ENCODE measurements at regions not wholly inside any gene's neighbourhood (a gene's known extent, or its start where the extent isn't known, plus 50 kb on each side); places are given as distances from the start of the nearest gene placed in this dataset.

DNA sequence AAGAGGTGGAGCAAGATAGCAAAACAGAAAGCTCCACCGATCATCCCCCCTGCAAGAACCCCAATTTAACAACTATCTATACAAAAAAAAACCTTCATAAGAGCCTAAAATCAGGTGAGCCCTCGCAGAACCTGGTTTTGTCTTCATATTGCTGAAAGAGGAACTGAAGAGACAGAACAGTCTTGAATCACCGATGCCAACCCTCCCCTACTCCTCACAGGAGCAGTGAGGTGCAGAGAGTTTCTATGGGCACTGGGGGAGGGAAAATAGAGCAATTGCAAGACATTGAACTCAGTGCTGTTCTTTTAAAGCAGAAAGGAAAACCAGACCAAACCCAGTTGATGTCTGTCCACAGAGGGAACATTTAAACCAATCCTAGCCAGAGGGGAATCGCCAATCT is 1370.3 kb downstream of the FAM133A start (continued):
- no peak for TF ChIP-seq ZBTB46 (CRISPR knock-in tag; IDR thresholded peaks at IDR 0.05; ENCODE audit: borderline replicate concordance)
- TF ChIP-seq, protein P1, sequence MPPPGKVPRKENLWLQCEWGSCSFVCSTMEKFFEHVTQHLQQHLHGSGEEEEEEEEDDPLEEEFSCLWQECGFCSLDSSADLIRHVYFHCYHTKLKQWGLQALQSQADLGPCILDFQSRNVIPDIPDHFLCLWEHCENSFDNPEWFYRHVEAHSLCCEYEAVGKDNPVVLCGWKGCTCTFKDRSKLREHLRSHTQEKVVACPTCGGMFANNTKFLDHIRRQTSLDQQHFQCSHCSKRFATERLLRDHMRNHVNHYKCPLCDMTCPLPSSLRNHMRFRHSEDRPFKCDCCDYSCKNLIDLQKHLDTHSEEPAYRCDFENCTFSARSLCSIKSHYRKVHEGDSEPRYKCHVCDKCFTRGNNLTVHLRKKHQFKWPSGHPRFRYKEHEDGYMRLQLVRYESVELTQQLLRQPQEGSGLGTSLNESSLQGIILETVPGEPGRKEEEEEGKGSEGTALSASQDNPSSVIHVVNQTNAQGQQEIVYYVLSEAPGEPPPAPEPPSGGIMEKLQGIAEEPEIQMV (CRISPR knock-in tag; IDR thresholded peaks at IDR 0.05; ENCODE audit: low read depth): no peak
- no peak for TF ChIP-seq SP1 (IDR thresholded peaks at IDR 0.05)
- no peak for TF ChIP-seq SP1 (CRISPR knock-in tag; IDR thresholded peaks at IDR 0.05)

GRCh38 chrX:95055991-95056390 is 1382.0 kb downstream of the FAM133A start:
- Histone ChIP-seq H3K36me3 (replicated peaks in 1 of 2; ENCODE audit: control insufficient read depth in 1 of 2, insufficient read depth in 2 of 2, low read length in 2 of 2) (no peaks in the 10 kb centered on the region), H3K4me1 (ENCODE audit: insufficient read depth, low read length) (no peaks in the 10 kb centered on the region), H3K9me3 (ENCODE audit: low read length) (no peaks in the 10 kb centered on the region), H3K27ac (ENCODE audit: extremely low read length, insufficient read depth, low read length) (no peak overlapping the region), H3K27me3 (ENCODE audit: control insufficient read depth in 1 of 2, insufficient read depth in 2 of 2, low read length in 2 of 2) (no peaks in the 10 kb centered on the region), H3K79me2 (ENCODE audit: insufficient read depth, low read length) (no peaks in the 10 kb centered on the region), H3K9ac (ENCODE audit: insufficient read depth, low read depth, low read length) (no peak overlapping the region), H3K4me2 (ENCODE audit: low read depth, low read length) (no peak overlapping the region), H2AFZ (ENCODE audit: low read length) (no peak overlapping the region), H4K20me1 (ENCODE audit: insufficient read depth, low read length) (no peaks in the 10 kb centered on the region), H3K4me3 (replicated peaks in 1 of 3; ENCODE audit: insufficient read depth in 1 of 3, low read depth in 2 of 3, low read length in 3 of 3) (no peak overlapping the region)
- no TSS peak for BruUV-seq (replicated peaks)
- DNase-seq (ENCODE audit: low spot score) (no peak), ATAC-seq (no peak), FAIRE-seq (no peak)
- ChIA-PET CTCF (ENCODE audit: low intra/inter-chr PET ratio, low total read pairs) (no interaction called here), POLR2A (no interaction called here)
- in situ Hi-C loops (cut with HindIII; ENCODE audit: extremely low pct_ligation_motif_present, low pct_unique_long_range_greater_than_20kb): no loop called here
- intact Hi-C loops (cut with micrococcal nuclease; ENCODE audit: unreplicated experiment): no loop called here
- 0% methylated on average over 1 of the region's 2 CpGs for WGBS (ENCODE audit: low lambda C conversion rate)
- TF ChIP-seq SMAD3 (CRISPR knock-in tag; IDR thresholded peaks at IDR 0.05) (no peak), TFAP4 (IDR thresholded peaks at IDR 0.05; ENCODE audit: borderline replicate concordance, low read depth) (no peak), ZNF512B (CRISPR knock-in tag; IDR thresholded peaks at IDR 0.05; ENCODE audit: borderline replicate concordance) (no peak), MEIS1 (CRISPR knock-in tag; IDR thresholded peaks at IDR 0.05; ENCODE audit: borderline replicate concordance) (no peak), TBP (CRISPR knock-in tag; IDR thresholded peaks at IDR 0.05) (no peak), ZNF143 (CRISPR knock-in tag; IDR thresholded peaks at IDR 0.05) (no peak)

Measured in HepG2 (cell line).